Muscle layer of duodenum (tissue), 2 donors: ENCODE measurements at regions not wholly inside any gene's neighbourhood (a gene's known extent, or its start where the extent isn't known, plus 50 kb on each side); places are given as distances from the start of the nearest gene placed in this dataset.
"Not testable (repeated sequence)": the region's sequence is repeated elsewhere in the genome, so short reads cannot be mapped to it uniquely, and the experiment has no call there.

Experiments
- H3K27ac ChIP-seq: one replicate; pipeline ENCODE4 v1.7.0; 2013; ENCODE audit warnings: mild to moderate bottlenecking, low read length
- H3K27me3 ChIP-seq: one replicate; pipeline ENCODE4 v1.7.0; 2013; ENCODE audit warnings: low read depth, mild to moderate bottlenecking, control low read depth, low read length
- H3K36me3 ChIP-seq, 2 donors: one replicate each; pipeline ENCODE4 v1.7.0; 2013; ENCODE audit warnings: low read length in 2 of 2, control low read depth in 1 of 2, mild to moderate bottlenecking in 1 of 2; ENCODE audit not compliant: insufficient read depth in 2 of 2, control insufficient read depth in 1 of 2
- H3K4me1 ChIP-seq, 2 donors: one replicate each; pipeline ENCODE4 v1.7.0; 2013; ENCODE audit warnings: low read length in 2 of 2, mild to moderate bottlenecking in 2 of 2, control low read depth in 1 of 2, moderate library complexity in 1 of 2; ENCODE audit not compliant: insufficient read depth in 2 of 2, control insufficient read depth in 1 of 2
- H3K4me3 ChIP-seq, 2 donors: one replicate each; pipeline ENCODE4 v1.7.0; 2013; ENCODE audit warnings: low read length in 2 of 2, low read depth in 1 of 2, mild to moderate bottlenecking in 1 of 2
- H3K9me3 ChIP-seq, 2 donors: one replicate each; pipeline ENCODE4 v1.7.0; 2013; ENCODE audit warnings: low read length in 2 of 2, control low read depth in 1 of 2, mild to moderate bottlenecking in 1 of 2; ENCODE audit not compliant: control insufficient read depth in 1 of 2
- donor health status: healthy.

DNA sequence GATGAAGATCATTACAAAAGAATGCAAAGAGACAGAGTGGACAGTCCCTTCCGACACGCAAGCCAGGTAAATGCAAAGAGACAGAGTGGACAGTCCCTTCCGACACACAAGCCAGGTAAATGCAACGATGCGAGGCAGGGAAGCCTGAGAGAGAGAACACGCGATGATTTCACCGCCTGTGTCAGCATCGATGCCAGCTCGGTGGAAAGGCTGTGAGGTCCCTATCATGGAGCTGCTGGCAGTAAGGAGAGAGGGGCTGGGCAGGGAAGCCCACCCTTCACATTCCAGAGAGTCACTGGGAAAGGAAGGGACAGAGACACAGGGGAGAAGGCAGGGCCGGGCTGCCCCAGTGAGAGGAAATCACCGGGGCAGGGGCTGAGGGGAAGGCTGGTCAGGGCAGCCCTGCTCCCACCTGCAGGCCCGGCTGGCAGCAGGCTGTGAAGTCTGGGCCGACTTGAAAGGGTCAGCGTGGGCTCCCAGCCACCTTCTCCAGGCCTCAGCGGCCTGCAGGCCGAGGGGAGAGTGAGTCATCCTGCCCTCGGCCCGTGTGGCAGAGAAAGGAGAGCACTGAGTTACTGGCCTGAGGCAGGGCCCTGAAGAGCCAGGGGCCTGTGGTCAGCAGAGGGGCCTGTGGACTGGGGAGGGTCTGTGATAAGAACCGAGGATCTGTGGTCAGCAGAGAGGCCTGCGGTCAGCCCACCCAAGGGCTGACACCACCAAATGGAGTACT, 80.4 kb downstream of the DACT2 start:
- Histone ChIP-seq H3K27ac (no peak overlapping the region), H3K4me3 (no peak overlapping the region), H3K4me1 (no peaks in the 10 kb centered on the region), H3K9me3 (no peaks in the 10 kb centered on the region), H3K36me3 (no peaks in the 10 kb centered on the region), H3K27me3 (no peaks in the 10 kb centered on the region)

DNA sequence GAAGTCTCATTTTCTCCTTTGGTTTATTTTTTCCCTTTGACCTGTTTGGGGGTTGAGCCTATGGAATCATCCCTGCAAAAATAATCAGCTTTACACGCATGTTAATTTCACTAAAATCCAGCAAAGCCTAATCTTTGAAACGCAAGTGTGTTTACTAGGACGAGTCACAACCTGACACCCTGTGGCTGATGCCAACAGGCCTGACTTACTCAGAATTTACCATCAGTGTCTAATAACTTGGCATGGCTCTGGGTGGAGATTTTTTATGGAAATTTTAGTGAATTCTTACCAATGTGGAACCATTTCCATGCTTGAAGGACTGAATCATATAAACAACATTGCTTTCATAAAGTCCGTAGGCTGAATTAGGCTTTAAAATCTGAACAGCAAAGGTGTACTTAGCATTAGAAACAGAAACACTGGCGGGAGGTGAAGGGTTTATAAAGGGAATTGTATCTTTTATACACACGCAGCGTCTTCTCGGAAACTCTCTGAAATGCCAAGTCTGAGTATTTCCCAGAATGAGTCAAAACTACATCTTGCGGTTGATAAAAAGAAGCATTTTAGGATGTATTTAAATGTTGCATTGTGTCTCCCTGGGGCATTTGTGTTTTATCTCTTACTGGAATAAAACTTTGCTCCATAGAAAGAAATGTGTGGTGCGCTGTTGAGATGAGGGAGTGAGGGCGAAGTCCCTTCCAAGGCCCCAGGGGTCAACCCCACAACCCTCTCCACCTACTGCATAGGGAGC, 81.2 kb downstream of the DACT2 start:
- Histone ChIP-seq H3K4me3 (no peak overlapping the region), H3K9me3 (no peaks in the 10 kb centered on the region), H3K27ac (no peak overlapping the region), H3K4me1 (no peaks in the 10 kb centered on the region), H3K27me3 (no peaks in the 10 kb centered on the region), H3K36me3 (no peaks in the 10 kb centered on the region)

DNA sequence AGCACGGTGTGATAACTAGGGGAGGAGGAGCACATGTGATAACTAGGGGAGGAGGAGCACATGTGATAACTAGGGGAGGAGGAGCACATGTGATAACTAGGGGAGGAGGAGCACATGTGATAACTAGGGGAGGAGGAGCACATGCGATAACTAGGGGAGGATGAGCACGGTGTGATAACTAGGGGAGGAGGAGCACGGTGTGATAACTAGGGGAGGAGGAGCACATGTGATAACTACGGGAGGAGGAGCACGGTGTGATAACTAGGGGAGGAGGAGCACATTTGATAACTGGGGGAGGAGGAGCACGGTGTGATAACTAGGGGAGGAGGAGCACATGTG, 85.7 kb downstream of the DACT2 start:
- not testable (repeated sequence) for H3K4me3 ChIP-seq

DNA sequence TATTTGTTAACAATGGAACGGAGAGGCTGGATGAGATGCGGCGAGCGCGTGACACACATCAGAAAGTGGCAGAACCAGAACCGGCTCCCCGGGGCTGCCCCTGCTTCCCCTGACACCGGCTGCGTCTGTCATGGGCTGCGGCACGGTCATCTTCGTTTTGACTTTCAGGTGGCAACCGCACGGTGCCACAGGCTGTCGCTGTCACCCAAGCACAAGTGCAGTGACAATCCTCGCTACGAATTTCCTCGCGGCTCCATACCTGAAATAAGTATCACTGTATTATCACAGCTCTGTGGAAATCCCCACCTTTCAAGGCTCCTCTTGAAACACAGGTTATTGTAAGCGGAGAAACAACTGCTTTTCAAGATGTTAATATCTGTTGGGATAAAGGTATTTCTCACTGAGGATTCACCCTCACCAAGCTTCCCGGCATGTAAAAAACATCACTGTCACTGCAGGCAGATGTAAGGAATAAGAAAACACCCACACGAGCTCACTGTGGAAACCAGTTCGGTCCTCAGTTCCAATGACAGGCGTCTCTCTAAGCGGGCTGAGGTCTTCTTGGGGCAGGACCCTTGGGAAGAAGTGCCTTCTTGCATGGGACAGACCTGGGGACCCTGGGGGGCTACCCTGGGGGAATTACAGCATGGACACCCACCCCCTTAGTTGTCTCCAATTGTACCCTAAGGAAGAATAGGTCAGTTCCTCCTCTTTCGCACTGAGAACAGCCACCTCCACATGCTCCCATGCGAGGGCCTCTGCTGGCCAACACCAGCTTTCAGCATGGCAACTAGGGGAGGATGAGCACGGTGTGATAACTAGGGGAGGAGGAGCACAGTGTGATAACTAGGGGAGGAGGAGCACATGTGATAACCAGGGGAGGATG, 86.3 kb downstream of the DACT2 start:
- Histone ChIP-seq H3K4me3 (no peak overlapping the region), H3K9me3 (no peaks in the 10 kb centered on the region), H3K4me1 (no peaks in the 10 kb centered on the region), H3K27ac (no peak overlapping the region), H3K36me3 (no peaks in the 10 kb centered on the region), H3K27me3 (no peaks in the 10 kb centered on the region)

More for the DNA sequence above, 85.7 kb downstream of the DACT2 start:
- H3K9me3 ChIP-seq, H3K4me1 ChIP-seq, H3K27ac ChIP-seq, H3K36me3 ChIP-seq, H3K27me3 ChIP-seq: not testable (repeated sequence)

DNA sequence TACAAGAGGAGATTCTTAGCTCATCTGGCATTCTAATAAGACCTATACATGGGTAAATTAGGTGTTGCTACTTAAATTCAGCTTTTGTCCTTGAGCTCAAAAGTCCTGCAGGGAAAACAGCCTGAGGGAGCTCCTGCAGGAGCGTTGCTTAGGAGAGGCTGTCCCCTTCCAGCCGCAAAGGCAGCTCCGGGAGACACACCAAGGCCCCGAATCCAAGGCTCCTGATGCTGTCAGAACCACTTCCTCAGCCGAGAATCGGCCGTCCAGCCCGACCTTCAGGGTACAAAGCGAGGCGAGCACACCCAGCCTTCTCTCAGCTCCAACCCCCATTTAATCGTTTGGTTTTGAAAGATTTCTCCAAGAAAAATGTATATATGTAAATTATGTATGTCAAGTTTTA, 87.0 kb downstream of the DACT2 start:
- H3K4me3 ChIP-seq = no peak overlapping the region
- H3K36me3 ChIP-seq = no peaks in the 10 kb centered on the region
- no peaks in the 10 kb centered on the region for H3K27me3 ChIP-seq
- no peak overlapping the region for H3K27ac ChIP-seq
- no peaks in the 10 kb centered on the region for H3K4me1 ChIP-seq
- H3K9me3 ChIP-seq = no peaks in the 10 kb centered on the region

DNA sequence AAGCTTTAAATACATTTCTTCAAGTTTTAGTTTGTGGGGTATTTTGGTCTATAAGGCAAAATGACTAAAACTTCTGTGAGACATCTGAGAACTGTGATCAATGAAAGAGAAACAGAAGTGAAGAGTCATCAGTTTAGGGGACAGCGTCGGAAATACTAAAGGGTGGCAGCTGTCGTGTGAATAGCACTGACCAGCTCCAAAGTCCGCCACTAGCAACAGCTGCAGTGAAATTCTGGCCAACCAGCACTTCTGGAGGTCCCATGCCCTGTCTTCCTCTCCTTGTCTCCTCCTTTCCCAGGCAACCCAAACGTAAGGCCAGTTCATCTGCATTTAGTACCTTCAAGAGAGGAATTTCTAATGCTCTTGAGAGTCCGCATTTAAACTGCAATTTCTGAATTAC, 87.5 kb downstream of the DACT2 start:
- H3K27me3 ChIP-seq = no peaks in the 10 kb centered on the region
- no peak overlapping the region for H3K4me3 ChIP-seq
- H3K9me3 ChIP-seq = no peaks in the 10 kb centered on the region
- H3K4me1 ChIP-seq = no peaks in the 10 kb centered on the region
- H3K36me3 ChIP-seq = no peaks in the 10 kb centered on the region
- H3K27ac ChIP-seq = no peak overlapping the region

DNA sequence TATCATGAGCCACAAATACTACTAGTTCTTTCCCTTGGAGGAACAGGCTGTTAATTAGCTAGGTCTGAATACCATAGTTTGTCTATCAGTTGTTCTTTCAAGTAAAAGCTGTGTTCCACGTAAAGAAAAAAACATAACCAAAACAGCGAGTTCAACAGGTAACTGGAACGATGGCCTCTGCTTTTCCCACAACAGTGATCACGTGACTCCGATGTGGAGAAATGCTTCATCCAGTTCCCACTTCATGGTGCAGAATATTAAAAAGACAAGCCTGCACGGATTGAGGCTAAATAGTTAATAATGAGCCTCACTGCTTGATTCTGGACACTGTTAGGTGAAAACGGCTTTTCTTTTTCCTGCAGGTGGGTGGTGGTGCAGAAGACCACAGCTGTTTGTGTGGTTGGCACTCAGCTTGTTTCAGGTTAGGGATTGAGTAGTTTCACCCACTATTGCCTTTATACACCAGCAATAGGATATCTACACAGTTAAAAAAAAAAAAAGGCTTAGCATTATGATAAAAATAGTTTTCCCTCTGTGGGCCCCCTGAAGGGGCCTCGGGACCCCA, 88.1 kb downstream of the DACT2 start:
- H3K4me3 ChIP-seq = no peak overlapping the region
- H3K27me3 ChIP-seq = no peaks in the 10 kb centered on the region
- H3K9me3 ChIP-seq = no peaks in the 10 kb centered on the region
- no peaks in the 10 kb centered on the region for H3K36me3 ChIP-seq
- H3K4me1 ChIP-seq = peaks cover 0 to 4% of the 10 kb centered on the region in 2 donors
- no peak overlapping the region for H3K27ac ChIP-seq

DNA sequence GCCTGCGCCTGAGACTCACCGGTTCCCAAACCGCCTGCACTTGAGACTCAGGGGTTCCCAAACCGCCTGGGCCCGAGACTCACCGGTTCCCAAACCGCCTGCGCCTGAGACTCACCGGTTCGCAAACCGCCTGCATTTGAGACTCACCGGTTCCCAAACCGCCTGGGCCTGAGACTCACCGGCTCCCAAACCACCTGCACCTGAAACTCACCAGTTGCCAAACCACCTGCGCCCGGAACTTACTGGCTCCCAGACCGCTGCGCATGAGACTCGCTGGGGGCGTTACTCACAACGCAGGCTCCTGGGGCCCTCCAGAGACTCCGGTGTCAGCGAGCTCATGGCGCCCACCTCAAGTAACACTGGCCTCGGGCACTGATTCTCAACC, 90.2 kb downstream of the DACT2 start:
- Histone ChIP-seq H3K27me3 (no peaks in the 10 kb centered on the region), H3K4me1 (peaks cover 3 to 16% of the 10 kb centered on the region in 2 donors), H3K27ac (no peak overlapping the region), H3K36me3 (no peaks in the 10 kb centered on the region), H3K9me3 (no peaks in the 10 kb centered on the region), H3K4me3 (no peak overlapping the region)

DNA sequence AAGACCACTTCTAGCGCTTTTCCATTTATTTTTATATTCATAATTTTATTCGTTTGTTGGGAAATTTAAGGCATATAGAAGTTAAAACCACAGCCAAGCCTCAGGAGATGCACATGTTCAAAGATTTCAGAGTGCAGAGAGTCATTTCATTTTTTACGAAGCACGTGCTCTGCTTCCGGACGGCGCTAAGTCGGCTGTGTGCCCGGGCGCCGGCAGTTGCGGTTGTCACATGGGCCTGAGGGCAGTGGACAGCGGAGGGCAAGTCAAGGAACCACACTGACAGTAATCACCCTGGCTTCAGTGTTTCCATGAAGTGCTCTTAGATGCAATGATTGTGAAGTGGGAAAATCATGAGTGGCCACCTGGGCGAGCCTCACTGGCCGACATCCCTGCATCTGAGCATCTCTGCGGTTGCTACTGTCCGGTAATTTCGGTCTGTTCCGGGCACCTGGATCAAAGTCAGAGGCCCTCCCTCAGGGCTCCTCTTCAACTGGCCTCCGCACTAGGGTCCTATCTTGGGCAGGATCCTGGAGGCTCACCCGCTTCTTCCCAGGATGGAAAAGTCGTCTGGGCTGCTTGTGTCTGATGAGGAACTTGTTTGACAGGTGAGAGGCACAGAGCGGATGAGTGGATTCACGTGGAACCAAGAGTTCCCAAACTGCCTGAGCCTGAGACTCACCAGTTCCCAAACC, 90.8 kb downstream of the DACT2 start:
- Histone ChIP-seq H3K27me3 (no peaks in the 10 kb centered on the region), H3K27ac (no peak overlapping the region), H3K4me1 (peaks cover 3 to 16% of the 10 kb centered on the region in 2 donors), H3K36me3 (no peaks in the 10 kb centered on the region), H3K4me3 (no peak overlapping the region), H3K9me3 (no peaks in the 10 kb centered on the region)

DNA sequence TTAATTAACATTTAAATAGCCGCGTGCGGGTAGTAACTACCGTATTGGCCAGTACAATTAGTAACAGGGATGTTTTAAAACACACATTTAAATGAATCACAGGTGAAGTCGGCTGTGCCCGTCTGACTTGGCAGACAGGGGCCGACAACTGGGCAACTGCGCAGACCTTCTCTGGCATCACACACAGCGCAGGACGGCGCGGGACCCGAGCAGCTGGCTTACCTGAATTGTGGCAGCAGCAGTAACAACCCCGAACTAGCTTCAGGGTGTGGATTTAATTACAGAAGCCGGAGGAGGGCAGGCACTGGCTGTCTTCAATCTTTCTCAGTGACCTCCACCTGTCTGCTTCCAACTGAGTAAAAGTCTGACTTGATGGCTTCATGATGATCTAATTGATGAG, 91.7 kb downstream of the DACT2 start:
- no peak overlapping the region for H3K27ac ChIP-seq
- H3K4me3 ChIP-seq = no peak overlapping the region
- H3K27me3 ChIP-seq = no peaks in the 10 kb centered on the region
- no peaks in the 10 kb centered on the region for H3K9me3 ChIP-seq
- peaks cover 3 to 16% of the 10 kb centered on the region in 2 donors for H3K4me1 ChIP-seq
- no peaks in the 10 kb centered on the region for H3K36me3 ChIP-seq
